Keratinocyte (primary cell): ENCODE measurements at regions not wholly inside any gene's neighbourhood (a gene's known extent, or its start where the extent isn't known, plus 50 kb on each side); places are given as distances from the start of the nearest gene placed in this dataset.

Experiments used
- DNase-seq: peaks from one replicate; pipeline ENCODE4 v3.0.0-alpha.2; 2011; ENCODE audit warnings: low read depth, missing footprints, low spot score
- FAIRE-seq: peaks from 2 replicates; lab custom pipeline; 2011; peaks lifted over from hg19 to GRCh38; lab: Jason Lieb, UNC
- H2AFZ ChIP-seq: 2 replicates; pipeline ENCODE4 v1.6.0; 2012; ENCODE audit warnings: low read length, control low read depth, inconsistent platforms; ENCODE audit not compliant: control insufficient read depth
- H3K27ac ChIP-seq: 2 replicates; pipeline ENCODE4 v1.5.1; 2011; ENCODE audit warnings: low read length; ENCODE audit not compliant: control insufficient read depth, insufficient read depth
- H3K27me3 ChIP-seq: 3 replicates; pipeline ENCODE4 v1.6.0; 2011; ENCODE audit warnings: low read length; ENCODE audit not compliant: control insufficient read depth, insufficient read depth; ENCODE audit errors: extremely low read depth
- H3K36me3 ChIP-seq, 2 experiments: 2 replicates in 1 of 2; 3 replicates in 1 of 2; pipeline ENCODE4 v1.5.1; 2011; ENCODE audit warnings: low read length in 2 of 2, mild to moderate bottlenecking in 1 of 2; ENCODE audit not compliant: control insufficient read depth in 2 of 2, insufficient read depth in 2 of 2; ENCODE audit errors: extremely low read depth in 1 of 2
- H3K4me1 ChIP-seq: 3 replicates; pipeline ENCODE4 v1.5.1; 2011; ENCODE audit warnings: low read length; ENCODE audit not compliant: control insufficient read depth, insufficient read depth; ENCODE audit errors: extremely low read depth
- H3K4me2 ChIP-seq: 3 replicates; pipeline ENCODE4 v1.6.0; 2011; ENCODE audit warnings: low read depth, low read length; ENCODE audit not compliant: control insufficient read depth, insufficient read depth; ENCODE audit errors: extremely low read depth
- H3K4me3 ChIP-seq, 3 experiments: fragments of 200-600 bp in 1 of 3; sonication (generic) in 1 of 3; 2 replicates in 2 of 3; 3 replicates in 1 of 3; pipeline ENCODE4 v1.5.1; 2011 to 2016; ENCODE audit warnings: low read length in 3 of 3, mild to moderate bottlenecking in 3 of 3, control low read depth in 2 of 3, inconsistent platforms in 1 of 3, low read depth in 1 of 3, mixed read lengths in 1 of 3, mixed run types in 1 of 3, moderate library complexity in 1 of 3; ENCODE audit not compliant: control insufficient read depth in 2 of 3, insufficient read depth in 2 of 3; ENCODE audit errors: extremely low read depth in 1 of 3
- H3K79me2 ChIP-seq: 2 replicates; pipeline ENCODE4 v1.6.0; 2012; ENCODE audit warnings: low read length; ENCODE audit not compliant: control insufficient read depth, insufficient read depth
- H3K9ac ChIP-seq: 3 replicates; pipeline ENCODE4 v1.6.0; 2011; ENCODE audit warnings: low read length; ENCODE audit not compliant: control insufficient read depth, insufficient read depth; ENCODE audit errors: extremely low read depth
- H3K9me1 ChIP-seq: 3 replicates; pipeline ENCODE4 v1.6.0; 2011; ENCODE audit warnings: low read length; ENCODE audit not compliant: control insufficient read depth, insufficient read depth; ENCODE audit errors: extremely low read depth
- H3K9me3 ChIP-seq: 2 replicates; pipeline ENCODE4 v1.5.1; 2012; ENCODE audit warnings: low read depth, low read length; ENCODE audit not compliant: control insufficient read depth
- H4K20me1 ChIP-seq: 3 replicates; pipeline ENCODE4 v1.6.0; 2011; ENCODE audit warnings: low read length; ENCODE audit not compliant: control insufficient read depth, insufficient read depth; ENCODE audit errors: extremely low read depth
- EZH2 ChIP-seq: IDR thresholded peaks from one replicate; pipeline ENCODE4 v1.6.1; 2012; ENCODE audit warnings: inconsistent platforms, mild to moderate bottlenecking, low read length, moderate library complexity
- dilution Hi-C: fragments of 300-500 bp; cut with MboI; formaldehyde crosslinking; loops from one replicate; pipeline ENCODE4 v1.7.0; 2020; ENCODE audit warnings: low sequenced_read_pairs; ENCODE audit not compliant: extremely low pct_ligation_motif_present
- TF ChIP-seq, protein P1 (sequence below), 3 experiments: IDR thresholded peaks in 1 of 3; conservative IDR thresholded peaks in 1 of 3; optimal IDR thresholded peaks in 1 of 3; 2 replicates in 2 of 3; 3 replicates in 1 of 3; pipeline versions ENCODE3 to v1.5.1; 2011; ENCODE audit warnings: low read length in 3 of 3, mild to moderate bottlenecking in 3 of 3, moderate library complexity in 2 of 3, control low read depth in 1 of 3, inconsistent platforms in 1 of 3; ENCODE audit not compliant: insufficient read depth in 2 of 3; ENCODE audit errors: extremely low read depth in 1 of 3

DNA sequence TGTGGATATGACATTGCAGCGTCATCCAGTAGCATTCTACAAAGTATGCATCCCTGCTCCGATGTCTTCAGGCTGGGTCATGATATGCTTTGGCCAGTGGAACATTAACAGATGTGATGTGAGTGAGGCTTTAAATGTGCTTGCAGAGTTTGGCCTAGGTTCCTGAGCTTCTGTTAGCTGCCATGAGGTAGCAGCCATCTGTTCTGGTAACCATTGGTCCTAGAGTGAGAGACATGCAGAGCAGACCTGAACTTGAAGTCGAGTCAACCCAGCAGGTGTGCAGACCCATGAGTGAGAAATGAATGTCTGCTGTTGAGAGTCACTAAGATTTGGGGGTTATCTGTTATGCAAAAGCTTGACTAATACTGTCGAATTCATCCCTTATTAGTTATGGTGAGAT lies 73.8 kb upstream of the NABP1 start:
- no peaks in the 10 kb centered on the region for H3K9me1 ChIP-seq
- no peak for TF ChIP-seq EZH2
- TF ChIP-seq, protein P1, sequence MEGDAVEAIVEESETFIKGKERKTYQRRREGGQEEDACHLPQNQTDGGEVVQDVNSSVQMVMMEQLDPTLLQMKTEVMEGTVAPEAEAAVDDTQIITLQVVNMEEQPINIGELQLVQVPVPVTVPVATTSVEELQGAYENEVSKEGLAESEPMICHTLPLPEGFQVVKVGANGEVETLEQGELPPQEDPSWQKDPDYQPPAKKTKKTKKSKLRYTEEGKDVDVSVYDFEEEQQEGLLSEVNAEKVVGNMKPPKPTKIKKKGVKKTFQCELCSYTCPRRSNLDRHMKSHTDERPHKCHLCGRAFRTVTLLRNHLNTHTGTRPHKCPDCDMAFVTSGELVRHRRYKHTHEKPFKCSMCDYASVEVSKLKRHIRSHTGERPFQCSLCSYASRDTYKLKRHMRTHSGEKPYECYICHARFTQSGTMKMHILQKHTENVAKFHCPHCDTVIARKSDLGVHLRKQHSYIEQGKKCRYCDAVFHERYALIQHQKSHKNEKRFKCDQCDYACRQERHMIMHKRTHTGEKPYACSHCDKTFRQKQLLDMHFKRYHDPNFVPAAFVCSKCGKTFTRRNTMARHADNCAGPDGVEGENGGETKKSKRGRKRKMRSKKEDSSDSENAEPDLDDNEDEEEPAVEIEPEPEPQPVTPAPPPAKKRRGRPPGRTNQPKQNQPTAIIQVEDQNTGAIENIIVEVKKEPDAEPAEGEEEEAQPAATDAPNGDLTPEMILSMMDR (optimal IDR thresholded peaks at IDR 0.05 in 1 of 3, IDR thresholded peaks at IDR 0.05 in 1 of 3, conservative IDR thresholded peaks at IDR 0.05 in 1 of 3; ENCODE audit: extremely low read depth in 1 of 3, insufficient read depth in 2 of 3, low read length in 3 of 3) = no peak
- dilution Hi-C loops = no loop called here
- no peak overlapping the region for H2AFZ ChIP-seq
- no peaks in the 10 kb centered on the region for H3K36me3 ChIP-seq
- no peak overlapping the region for H3K4me2 ChIP-seq
- H3K9me3 ChIP-seq = no peaks in the 10 kb centered on the region
- no peak overlapping the region for H3K4me3 ChIP-seq
- H3K4me1 ChIP-seq = no peaks in the 10 kb centered on the region
- no peak overlapping the region for H3K27ac ChIP-seq
- DNase-seq (no peak), FAIRE-seq (no peak)
- no peaks in the 10 kb centered on the region for H3K27me3 ChIP-seq
- H4K20me1 ChIP-seq = no peaks in the 10 kb centered on the region
- H3K9ac ChIP-seq = no peak overlapping the region
- H3K79me2 ChIP-seq = no peaks in the 10 kb centered on the region

DNA sequence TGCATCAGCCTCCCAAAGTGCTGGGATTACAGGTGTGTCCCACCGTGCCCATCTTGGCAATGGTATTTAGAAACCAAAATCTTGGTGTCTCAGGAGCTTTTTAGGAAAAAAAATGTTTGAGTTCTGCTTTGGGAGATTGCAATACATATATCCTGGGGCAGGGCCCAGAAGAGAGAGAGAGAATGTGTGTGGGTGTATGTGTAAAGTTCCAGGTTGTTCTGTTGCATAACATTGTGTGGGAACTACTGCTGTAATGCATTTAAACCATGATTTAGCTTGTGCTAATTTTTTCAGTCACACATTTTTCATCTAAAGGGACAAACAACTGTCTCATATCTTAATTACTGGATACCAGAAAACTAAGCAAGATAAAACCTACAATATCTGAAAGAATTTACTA lies 70.8 kb upstream of the NABP1 start:
- Histone ChIP-seq H3K27me3 (no peaks in the 10 kb centered on the region), H3K4me3 (no peak overlapping the region), H2AFZ (no peak overlapping the region), H4K20me1 (no peaks in the 10 kb centered on the region), H3K9me3 (no peaks in the 10 kb centered on the region), H3K36me3 (no peaks in the 10 kb centered on the region), H3K27ac (no peak overlapping the region), H3K4me2 (no peak overlapping the region), H3K9ac (no peak overlapping the region), H3K4me1 (peaks cover 15% of the 10 kb centered on the region), H3K79me2 (no peaks in the 10 kb centered on the region), H3K9me1 (no peaks in the 10 kb centered on the region)
- DNase-seq = no peak
- TF ChIP-seq EZH2 = no peak
- TF ChIP-seq, protein P1 (optimal IDR thresholded peaks at IDR 0.05 in 1 of 3, IDR thresholded peaks at IDR 0.05 in 1 of 3, conservative IDR thresholded peaks at IDR 0.05 in 1 of 3; ENCODE audit: extremely low read depth in 1 of 3, insufficient read depth in 2 of 3, low read length in 3 of 3) = no peak
- peak; percentile 76 for FAIRE-seq
- dilution Hi-C loops = no loop called here
